ENCODE measurements at regions not wholly inside any gene's neighbourhood (a gene's known extent, or its start where the extent isn't known, plus 50 kb on each side); places are given as distances from the start of the nearest gene placed in this dataset.

DNA sequence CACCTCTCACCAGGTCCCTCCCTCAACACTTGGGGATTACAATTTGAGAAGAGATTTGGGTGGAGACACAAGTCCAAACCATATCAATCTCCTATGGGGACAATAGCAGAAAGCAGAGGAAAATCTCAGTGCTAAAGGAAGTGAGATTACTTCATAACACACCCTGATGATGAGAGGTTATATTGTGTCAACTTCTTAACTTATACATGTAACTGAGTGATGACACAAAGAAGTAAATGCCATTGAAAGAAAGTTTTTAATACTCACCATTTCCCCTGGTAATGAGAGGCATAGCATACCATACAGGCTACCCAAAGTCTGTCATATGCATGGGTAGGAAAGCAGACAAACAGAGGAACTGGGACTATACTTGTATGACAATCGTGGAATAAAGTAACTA, 137.2 kb downstream of the MMUT start:
- TF ChIP-seq, protein P1, sequence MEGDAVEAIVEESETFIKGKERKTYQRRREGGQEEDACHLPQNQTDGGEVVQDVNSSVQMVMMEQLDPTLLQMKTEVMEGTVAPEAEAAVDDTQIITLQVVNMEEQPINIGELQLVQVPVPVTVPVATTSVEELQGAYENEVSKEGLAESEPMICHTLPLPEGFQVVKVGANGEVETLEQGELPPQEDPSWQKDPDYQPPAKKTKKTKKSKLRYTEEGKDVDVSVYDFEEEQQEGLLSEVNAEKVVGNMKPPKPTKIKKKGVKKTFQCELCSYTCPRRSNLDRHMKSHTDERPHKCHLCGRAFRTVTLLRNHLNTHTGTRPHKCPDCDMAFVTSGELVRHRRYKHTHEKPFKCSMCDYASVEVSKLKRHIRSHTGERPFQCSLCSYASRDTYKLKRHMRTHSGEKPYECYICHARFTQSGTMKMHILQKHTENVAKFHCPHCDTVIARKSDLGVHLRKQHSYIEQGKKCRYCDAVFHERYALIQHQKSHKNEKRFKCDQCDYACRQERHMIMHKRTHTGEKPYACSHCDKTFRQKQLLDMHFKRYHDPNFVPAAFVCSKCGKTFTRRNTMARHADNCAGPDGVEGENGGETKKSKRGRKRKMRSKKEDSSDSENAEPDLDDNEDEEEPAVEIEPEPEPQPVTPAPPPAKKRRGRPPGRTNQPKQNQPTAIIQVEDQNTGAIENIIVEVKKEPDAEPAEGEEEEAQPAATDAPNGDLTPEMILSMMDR (IDR thresholded peaks at IDR 0.05; ENCODE audit: insufficient read depth, low read length, poor library complexity, severe bottlenecking) = no peak
- TF ChIP-seq EZH2phosphoT487 (conservative IDR thresholded peaks at IDR 0.05; ENCODE audit: low read length) = no peak
